GM21360 (cell line): ENCODE measurements at regions not wholly inside any gene's neighbourhood (a gene's known extent, or its start where the extent isn't known, plus 50 kb on each side); places are given as distances from the start of the nearest gene placed in this dataset.

Source experiments
- ATAC-seq: cut with Tn5 transposase; IDR thresholded peaks from one replicate; pipeline ENCODE4 v1.9.1; 2021; ENCODE audit warnings: mild to moderate bottlenecking, moderate library complexity; ENCODE audit not compliant: unreplicated experiment

DNA sequence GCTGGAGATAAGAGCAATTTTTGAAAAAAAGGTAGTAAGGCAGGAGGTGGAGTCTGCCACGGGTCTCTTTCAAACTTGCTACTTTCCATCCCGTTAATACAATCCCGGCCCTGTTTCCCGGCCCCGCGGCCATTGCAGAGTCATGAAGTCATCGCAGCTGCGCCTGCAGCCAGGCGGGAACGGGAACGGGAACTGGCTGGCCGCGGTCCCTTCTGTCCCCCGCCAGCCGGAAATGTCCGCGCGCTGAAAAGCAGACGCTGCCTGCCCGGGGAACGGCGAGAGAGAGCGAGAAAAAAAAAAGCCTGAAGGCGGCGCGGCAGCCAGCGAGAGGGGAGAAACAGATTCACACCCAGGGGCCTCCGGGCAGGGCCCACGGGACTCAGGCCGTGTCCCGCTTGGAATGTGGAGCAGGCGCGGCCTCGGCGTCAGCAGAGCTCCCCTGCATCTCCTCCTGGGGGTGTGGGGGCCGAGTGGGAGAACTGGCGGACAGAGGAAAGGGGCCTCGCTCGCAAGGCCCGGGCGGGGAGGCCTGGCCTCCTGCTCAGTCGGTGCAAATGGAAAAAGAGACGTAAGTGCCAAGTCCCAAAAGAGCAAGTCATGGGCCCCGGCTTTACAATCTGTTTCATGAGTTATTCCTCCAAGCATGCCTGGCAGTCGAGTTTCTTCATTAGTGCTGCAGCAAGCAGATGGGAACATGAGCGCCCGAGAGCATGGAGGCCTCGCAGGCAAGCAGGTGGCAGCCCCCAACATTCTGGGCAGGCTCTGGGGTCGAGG, 201.2 kb upstream of the GAS1 start:
- no peak for ATAC-seq

DNA sequence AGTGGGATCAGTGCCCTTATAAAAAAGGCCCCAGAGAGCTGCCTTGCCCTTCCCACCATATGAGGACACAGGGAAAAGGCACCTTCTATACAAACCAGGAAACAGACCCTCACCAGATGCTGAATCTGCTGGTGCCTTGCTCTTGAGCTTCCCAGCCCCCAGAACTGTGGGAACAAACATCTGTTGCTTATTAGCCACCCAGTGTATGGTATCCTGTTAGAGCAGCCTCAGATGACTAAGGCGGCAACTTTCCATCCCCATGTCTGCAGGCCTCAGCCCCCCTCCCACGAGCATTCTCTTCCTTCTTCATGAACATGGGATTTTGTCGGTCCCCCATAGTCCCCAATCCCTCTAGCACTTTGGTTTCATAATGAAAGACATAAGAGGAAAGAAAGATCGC, 202.5 kb upstream of the GAS1 start:
- no peak for ATAC-seq

DNA sequence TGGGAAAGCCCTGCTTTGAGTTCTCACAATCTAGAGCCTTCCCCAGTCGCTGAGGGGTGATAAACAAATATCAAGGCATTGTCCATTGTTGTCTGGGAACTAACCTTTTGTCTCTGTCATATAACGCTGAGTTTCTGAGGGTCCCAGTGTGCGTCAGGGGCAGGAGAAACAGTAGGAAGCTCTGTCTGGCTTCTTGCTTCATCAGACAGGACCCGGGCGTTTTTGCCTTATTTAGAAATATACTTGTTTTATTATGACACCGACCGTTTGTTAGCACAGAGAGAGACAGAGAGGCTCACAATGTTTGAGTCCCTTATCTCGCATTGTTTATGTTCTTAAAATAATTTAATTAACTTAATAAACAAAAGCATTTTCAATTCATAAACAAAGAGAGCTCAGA, 204.9 kb upstream of the GAS1 start:
- ATAC-seq, result no peak

DNA sequence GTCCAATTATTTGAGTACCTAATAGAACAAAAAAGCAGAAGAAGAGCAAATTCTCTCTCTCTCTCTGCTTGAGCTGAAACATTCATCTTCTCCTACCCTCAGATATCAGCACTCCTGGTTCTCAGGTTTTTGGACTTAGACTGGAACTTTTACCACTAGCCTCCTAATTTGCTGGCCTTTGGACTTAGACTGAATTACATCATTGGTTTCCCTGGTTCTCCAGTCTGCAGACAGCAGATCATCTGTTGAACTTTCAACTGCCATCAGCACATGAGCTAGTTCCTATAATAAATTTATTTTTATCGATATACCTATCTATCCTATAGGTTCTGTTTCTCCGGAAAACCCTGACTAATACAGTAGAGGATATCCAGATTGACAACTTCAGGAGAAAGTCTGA, 208.9 kb upstream of the GAS1 start:
- ATAC-seq, result no peak

DNA sequence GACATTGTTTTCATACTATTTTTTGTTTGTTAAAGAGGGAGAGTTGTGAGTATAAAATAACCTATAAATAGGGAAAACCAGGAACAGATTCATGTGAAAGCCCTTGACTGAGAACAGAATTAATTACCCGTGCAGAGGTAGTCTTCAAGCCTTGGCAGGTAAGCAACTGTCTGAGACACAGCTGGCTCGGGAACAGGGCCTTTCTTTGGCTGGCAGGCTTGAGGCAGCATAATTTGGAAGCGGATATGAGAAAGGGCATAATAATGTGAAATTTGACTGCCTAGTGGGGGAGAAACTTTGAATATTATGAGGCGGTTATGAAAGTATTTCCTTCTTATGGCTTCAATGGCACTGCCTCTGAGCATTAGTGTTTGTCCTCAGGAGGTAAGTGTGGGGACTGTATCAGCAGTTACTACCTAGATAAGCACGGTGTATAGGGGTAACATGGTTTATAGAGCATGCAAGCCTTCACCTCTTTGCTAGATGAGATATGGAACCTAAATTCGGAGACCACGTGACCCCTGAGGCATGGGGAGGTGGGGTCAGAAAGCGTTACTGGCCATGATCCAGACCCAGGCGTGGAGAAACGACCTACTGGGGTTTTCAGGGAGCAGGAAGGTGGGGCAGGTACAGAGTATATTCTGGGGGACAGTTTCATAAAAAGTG, 210.2 kb upstream of the GAS1 start:
- no peak for ATAC-seq

DNA sequence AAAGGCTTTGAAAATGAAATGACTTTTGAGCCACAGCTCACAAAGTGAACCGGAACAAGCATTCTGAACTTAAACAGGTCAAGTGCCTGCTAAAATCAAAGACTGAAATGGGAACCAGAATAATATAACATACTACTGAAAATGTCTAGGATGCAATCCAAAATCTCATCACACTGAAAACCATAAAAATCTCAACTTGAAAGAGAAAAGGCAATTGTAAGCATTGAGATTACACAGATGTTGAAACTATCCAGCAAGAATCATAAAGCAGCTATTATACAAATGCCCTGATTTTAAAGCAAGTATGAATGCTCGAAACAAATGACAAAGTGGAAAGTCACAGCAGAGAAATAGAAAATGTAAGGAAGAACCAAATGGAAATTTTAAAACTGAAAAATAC, 211.5 kb upstream of the GAS1 start:
- ATAC-seq, result no peak

DNA sequence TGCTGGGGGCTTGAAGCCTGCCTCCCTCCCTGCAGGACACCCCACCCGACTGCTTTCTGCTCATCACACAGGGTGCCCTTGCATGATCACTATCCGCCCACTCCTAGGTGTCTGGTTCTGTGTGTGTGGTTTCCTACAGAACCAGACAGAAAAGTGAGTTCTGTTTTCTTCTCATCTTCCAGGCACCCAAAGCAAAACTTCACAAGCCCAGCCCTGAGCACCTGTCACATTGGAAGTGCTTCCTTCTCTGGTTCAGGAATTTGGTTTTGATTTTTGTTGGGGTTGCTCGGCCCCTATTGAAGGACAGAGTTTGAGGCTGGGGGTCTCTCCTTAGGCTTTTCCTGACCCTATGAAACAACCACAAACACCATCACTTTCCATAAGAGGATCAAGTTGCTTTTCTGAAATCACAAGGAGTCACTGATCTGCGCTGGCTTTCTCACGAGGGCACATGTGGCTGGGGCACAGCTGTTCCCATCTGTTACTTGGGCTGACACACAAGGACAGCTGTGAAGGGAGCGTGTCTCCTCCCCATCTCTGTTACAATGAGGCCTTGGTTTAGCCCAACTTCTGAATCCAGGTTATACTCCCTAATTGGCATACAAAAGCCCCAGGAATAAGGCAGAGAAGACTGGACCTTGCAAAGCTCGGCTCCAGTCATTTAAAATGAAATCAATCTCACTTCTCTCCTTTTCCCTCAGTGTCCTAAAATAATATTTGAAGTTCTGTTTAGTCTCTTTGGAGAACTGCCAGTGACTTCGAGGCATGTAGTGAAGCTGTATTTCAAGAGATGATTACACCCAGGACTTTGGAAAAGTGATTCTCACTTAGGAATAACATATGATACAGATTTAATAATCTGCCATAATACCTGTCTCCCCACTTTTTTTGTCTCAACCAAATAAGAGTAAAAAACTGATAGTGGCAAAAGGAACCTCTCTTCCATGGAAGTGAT, 213.1 kb upstream of the GAS1 start:
- ATAC-seq, result no peak

DNA sequence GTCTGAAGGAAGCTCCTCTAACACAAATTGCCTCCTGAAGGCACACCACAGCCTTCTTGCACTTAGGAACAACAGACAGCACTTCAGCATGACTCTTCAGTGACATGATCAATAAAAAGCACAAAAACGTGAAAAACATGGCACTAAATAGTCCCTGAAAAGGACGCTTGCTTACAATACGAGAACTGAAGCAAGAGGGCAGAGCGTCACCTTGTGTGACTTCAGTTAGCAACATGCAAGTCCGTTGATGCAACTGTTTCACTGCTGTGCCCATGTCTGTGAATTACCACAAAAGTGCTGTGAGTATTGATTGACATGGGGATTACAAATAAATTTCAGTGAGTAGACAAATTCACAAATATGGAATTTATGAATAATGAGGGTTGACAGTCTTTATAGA, 219.9 kb upstream of the GAS1 start:
- ATAC-seq, result no peak

DNA sequence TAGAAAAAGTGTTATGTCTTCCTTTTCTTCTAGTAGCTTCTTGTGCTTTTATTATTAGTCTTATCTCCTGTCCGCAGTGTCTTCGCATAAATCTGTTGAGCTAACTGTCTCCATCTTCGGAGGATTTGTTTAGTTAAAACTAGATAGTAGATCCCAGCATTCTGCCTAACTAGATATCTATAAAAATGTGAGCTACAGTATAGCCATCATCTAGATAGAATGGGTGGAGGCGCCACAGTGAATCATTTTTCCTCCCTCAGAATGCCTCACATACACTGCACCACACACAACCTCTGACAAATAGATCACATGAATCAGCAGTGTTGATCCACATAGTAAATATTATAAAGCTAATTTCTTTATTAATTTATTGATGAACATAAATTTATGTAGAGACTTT, 220.3 kb upstream of the GAS1 start:
- no peak for ATAC-seq

DNA sequence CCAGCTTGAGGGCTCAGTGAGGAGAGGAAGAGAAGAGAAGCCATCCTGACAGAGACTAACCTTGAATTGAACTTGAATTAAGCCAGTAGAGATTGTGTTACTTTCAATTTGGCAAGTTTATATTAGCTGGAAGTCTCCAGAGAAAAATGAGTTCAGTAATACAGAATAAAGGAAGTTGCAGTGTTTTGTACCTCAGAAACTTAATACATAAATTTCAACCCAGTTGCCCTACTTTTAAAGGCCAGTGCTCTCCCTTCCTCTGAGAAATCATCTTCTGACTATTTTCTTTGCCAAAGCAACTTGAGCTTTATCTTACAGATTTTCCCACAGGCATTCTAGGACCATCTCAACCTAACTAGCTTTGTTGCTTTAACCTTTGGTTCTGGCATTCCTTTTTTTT, 231.0 kb upstream of the GAS1 start:
- no peak for ATAC-seq

DNA sequence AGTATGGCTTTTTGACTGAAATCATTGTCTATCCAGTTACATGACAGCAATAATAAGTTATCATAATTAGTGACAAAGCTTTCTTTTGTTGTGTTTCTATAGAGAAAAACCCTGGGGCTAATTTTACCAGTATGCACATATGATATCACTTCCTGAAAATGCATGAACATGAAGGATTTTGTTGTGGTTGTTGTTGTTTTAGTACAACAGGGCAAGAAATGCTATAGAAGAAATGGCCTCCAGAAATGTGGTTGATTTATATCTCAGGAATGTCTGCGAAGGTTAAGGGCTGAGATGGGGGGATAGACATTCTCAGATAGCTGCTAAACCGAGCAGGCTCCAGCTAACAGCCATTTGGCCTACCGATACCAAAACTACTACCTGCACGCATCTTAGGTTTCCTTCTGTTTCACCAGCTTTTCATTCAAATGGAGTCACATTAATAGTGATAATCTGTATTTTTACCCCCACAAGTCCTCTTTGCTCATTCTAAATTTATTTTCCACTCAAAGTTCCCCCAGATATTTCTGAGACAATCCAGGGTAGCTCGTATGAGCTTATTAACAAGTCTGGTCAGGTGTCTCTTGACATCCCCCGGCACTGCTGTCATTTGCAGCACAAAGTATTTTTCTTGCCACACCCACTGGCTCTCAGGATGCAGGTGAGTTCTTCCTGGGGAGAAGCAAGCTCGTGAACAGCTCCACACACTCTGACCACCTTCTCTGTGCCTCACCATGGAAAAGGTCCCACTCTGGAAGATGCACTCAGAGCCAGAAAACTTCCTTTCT, 232.4 kb upstream of the GAS1 start:
- ATAC-seq, result no peak

DNA sequence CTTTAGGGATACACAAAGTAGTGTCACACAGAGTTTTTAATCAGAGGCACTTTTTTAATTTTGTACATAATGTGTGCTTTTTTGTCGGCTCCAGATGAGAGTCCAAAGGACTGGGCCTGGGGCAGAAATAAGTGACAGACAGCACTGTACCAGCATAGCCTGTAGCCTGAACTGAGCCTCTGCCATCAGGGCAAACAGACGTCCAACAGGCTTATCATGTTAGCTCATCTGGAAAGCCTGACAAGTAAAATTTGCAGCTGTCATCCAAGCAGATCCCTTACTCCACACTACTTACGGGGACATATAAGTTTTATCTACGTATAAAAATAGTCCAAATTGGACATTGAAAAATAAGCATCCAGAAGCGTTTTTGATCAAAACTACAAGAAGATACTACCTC, 233.1 kb upstream of the GAS1 start:
- ATAC-seq, result no peak

DNA sequence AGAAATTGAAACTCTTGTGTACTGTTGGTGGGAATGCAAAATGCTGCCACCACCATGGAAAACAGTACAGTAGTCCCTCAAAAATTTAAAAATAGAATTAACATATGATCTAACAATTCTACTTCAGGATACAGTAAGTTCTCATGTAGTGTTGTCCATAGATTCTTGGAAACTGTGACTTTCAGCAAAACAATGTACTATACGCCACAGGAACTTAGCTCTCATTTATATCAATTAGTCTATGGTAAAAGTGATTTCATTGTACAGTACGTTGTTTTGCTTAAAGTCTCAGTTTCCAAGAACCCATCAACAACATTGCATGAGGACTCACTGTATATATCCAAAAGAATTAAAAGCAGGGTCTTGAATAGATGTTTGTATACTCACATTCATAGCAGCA, 233.5 kb upstream of the GAS1 start:
- no peak for ATAC-seq

DNA sequence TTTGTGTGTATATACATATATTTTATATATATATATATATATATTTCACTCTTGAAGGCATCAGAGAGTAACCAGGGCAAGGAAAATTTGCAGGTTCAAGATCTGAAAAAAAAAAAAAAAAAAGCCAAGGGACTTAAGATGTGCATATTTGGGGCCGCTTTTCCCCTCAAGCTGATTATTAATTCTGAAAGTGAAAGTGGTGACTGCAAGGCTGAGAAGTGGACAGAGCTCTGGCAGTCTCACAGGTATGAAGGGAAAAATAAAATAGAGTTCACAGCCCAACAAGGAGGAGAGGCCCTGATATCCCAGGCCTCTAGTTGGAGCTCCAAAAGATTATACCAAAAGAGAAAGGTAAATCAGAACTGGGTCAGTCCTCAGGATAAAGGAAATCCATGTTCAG, 234.4 kb upstream of the GAS1 start:
- no peak for ATAC-seq

DNA sequence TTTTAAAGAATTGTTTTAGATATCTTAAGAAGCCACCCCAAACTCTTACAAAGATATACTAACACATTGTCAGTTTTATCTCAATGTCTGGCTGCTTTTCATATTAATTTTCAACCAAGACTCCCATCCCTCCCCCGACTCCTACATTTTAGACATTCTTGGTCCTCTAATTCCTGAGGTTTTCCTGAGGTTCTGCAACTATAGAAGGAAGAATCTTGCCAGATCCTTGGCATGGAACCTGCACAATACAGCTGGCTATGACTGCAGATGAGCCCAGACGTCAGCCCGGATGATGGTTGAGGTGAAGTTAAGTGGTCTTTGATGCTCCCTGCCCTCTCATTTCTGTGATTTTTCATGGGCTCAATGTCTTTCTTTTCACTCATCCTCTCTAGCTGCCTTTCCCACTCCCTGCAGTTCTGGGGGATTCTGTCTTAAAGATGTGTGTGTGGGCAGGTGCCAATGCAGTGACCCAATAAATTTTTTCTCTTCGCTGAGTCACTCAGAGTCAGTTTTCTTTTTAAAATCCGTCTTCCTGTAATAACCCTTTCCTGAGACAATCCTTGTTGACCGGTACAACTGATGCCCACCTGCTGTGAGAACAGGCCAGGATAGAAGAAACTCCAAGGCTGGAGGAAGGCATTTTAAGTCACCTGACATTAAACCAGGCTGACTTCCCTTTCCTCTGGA, 237.8 kb upstream of the GAS1 start:
- ATAC-seq, result no peak

DNA sequence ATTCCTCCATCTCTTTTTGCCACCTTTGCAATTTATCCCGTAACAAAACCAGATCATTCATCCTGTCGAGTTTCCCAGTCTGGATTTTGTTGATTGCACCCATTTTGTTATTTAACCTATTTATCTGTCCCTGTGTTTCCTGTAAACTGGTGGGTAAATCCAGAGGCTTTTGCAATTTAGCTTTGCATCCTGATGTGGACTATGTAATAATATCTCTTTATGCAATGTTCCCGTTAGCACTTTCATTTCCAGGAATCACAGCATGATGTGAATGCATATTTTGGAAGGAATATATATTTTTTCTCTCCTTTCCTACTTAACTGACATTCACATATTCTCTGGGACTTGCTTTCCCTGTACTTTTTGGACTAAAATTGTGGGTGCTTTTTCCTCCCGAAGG, 240.3 kb upstream of the GAS1 start:
- ATAC-seq, result no peak

DNA sequence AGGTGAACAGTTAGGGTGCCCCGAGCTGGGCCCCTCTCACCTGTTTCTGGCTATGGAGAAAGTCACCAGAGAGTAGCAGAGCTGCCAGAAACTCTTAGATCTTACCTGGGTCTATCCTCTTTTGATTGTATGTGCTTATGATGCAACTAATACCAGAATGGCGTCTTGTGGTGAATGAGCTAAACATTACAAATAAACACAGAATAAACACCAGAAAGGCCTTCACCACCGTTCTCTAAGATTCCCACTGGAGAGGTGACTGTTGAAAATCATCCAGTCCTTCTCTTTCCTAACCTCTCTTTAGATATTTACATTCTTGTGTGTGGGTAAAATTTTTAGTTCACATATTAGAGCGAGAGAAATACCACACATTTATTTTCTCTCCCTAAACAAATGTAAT, 241.7 kb upstream of the GAS1 start:
- ATAC-seq, result no peak

DNA sequence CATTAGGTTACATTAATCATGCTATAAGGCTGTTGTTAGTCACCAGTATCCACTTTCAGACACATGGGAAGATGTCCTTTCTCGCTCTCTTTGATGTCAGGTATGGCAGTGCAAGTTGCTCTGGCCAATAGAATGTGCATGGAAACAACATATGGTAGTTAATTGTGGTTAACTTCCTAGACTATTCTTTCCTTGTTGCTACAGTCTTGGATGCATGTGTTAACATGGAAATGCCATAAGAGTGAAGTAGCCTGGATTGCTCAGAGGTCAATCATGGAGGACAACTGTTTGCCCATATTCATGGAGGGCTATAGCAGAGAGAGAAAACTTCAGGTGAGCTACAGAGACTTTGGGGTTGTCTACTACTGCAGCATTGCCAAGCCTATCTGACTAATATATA, 245.8 kb upstream of the GAS1 start:
- no peak for ATAC-seq

DNA sequence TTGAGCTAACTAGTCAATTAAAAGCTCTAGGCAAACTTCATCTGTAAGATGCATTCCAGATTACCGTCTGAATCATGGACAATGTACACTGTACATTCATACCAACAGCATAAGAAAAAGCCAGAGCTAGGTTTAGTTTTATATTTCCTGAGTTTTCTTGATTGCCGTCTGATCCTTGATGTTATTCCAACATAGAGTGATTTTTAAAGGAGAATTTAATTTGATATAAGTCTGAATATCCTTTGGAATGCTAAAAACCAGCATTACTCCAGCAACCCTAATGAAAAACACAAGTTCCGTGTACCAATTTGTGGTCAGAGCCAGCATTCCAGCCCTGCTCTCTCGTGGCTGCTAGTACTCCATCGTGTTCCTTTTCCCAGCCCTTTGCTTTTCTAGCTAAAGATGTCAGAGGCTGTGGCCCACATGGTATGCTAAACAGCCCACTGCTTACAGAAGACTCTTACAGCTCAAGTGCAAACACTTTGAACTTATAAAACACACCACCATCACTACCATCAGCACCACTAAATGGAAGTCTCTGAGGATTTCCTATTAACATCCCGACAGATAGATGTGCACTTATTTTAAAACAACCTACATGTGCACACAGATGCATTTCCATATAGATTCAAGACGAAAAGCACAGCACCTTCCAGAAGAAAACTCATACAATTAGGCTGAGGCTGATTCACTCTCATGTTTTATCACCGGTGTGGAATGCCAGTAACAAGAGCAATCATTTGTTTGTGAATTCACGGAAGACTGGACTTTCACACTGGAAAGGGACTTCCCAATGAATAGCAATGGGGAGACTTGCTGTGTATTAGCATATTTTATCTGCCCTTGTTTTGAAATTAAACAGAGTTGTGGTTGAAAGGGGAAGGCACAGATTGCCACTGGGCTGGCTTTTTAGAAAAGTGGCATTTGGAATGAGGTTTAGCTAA, 246.9 kb upstream of the GAS1 start:
- no peak for ATAC-seq
